ENCODE measurements at regions not wholly inside any gene's neighbourhood (a gene's known extent, or its start where the extent isn't known, plus 50 kb on each side); places are given as distances from the start of the nearest gene placed in this dataset.

GRCh38 chrX:13472975-13473374 lies 96.4 kb upstream of the EGFL6 start:
- Mint-ChIP-seq H3K9me3 (ENCODE audit: unreplicated experiment) (peaks cover 8% of the 10 kb centered on the region), H3K4me3 (ENCODE audit: unreplicated experiment) (no peak overlapping the region), H3K4me1 (ENCODE audit: low read depth, unreplicated experiment) (peaks cover 31% of the 10 kb centered on the region)

GRCh38 chrX:13471269-13471668 lies 98.1 kb upstream of the EGFL6 start:
- H3K4me3 Mint-ChIP-seq (ENCODE audit: unreplicated experiment), result peak overlapping the region; percentile 48
- peaks cover 31% of the 10 kb centered on the region for H3K4me1 Mint-ChIP-seq (ENCODE audit: low read depth, unreplicated experiment)
- H3K9me3 Mint-ChIP-seq (ENCODE audit: unreplicated experiment), result peaks cover 8% of the 10 kb centered on the region
- DNase-seq, result peak; percentile 65
- no peaks in the 10 kb centered on the region for H3K36me3 Mint-ChIP-seq (ENCODE audit: unreplicated experiment)
- peak overlapping the region; percentile 97 for H3K27ac Mint-ChIP-seq (ENCODE audit: unreplicated experiment)
- TF ChIP-seq CTCF (IDR thresholded peaks at IDR 0.05; ENCODE audit: partially characterized antibody, unreplicated experiment), result no peak
- peaks cover 2% of the 10 kb centered on the region for H3K27me3 Mint-ChIP-seq (ENCODE audit: unreplicated experiment)

More at GRCh38 chrX:13472975-13473374, 96.4 kb upstream of the EGFL6 start:
- Mint-ChIP-seq H3K27me3 (ENCODE audit: unreplicated experiment) (no peaks in the 10 kb centered on the region), H3K27ac (ENCODE audit: unreplicated experiment) (no peak overlapping the region), H3K36me3 (ENCODE audit: unreplicated experiment) (no peaks in the 10 kb centered on the region)
- no peak for TF ChIP-seq CTCF (IDR thresholded peaks at IDR 0.05; ENCODE audit: partially characterized antibody, unreplicated experiment)
- DNase-seq, result no peak

DNA sequence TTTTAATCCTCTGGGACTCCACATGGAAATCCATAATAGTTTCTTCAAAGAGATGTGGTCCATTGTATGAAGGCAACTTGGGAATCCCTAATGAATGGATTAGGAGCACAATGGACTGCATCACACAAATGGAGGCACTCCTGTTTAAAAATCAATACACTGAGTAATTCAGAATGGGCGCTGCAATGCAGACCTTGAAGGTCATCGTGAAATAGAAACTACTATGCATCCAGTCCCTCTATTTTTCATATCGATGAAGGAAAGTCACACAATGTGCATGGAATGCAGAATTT lies 98.8 kb upstream of the EGFL6 start:
- no peak for TF ChIP-seq CTCF (IDR thresholded peaks at IDR 0.05; ENCODE audit: partially characterized antibody, unreplicated experiment)
- peaks cover 31% of the 10 kb centered on the region for H3K4me1 Mint-ChIP-seq (ENCODE audit: low read depth, unreplicated experiment)
- H3K36me3 Mint-ChIP-seq (ENCODE audit: unreplicated experiment), result no peaks in the 10 kb centered on the region
- H3K4me3 Mint-ChIP-seq (ENCODE audit: unreplicated experiment), result peak overlapping the region; percentile 64
- peaks cover 9% of the 10 kb centered on the region for H3K9me3 Mint-ChIP-seq (ENCODE audit: unreplicated experiment)
- no peak for DNase-seq
- peak overlapping the region; percentile 97 for H3K27ac Mint-ChIP-seq (ENCODE audit: unreplicated experiment)
- peaks cover 2% of the 10 kb centered on the region for H3K27me3 Mint-ChIP-seq (ENCODE audit: unreplicated experiment)

DNA sequence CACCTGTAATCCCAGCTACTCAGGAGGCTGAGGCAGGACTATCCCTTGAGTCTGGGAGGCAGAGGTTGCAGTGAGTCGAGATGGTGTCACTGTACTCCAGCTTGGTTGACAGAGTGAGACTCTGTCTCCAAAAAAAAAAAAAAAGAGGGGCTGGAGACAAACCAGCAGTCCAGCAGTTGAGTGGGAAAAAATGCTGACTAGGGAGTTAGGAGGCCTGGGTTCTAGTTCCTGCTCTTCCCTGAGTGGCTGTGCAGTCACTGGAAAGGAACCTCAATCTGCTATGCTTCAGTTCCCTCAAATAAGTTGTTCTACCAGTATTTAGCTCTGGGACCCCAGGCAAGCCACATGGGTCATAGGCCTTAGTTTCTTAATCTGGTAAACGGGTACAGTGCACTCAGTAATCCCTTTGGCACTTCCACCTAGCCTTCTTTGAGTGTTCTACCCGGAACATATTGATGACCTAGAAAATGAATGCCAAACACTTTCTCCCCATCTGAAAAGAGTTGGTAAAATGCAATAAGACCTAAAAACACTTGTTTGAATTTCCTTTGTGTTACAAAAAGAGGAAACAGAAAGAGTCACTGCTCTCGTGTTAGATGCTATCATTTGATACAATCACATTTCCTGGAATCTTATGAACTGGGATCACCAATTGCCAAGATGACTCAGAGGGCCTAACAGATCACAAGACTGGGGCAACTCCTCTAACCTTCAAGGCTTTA lies 99.3 kb upstream of the EGFL6 start:
- no peak for TF ChIP-seq CTCF (IDR thresholded peaks at IDR 0.05; ENCODE audit: partially characterized antibody, unreplicated experiment)
- Mint-ChIP-seq H3K27me3 (ENCODE audit: unreplicated experiment) (peaks cover 2% of the 10 kb centered on the region), H3K4me3 (ENCODE audit: unreplicated experiment) (peak overlapping the region; percentile 64), H3K27ac (ENCODE audit: unreplicated experiment) (peak overlapping the region; percentile 97), H3K36me3 (ENCODE audit: unreplicated experiment) (no peaks in the 10 kb centered on the region), H3K4me1 (ENCODE audit: low read depth, unreplicated experiment) (peaks cover 30% of the 10 kb centered on the region), H3K9me3 (ENCODE audit: unreplicated experiment) (peaks cover 9% of the 10 kb centered on the region)
- DNase-seq, result no peak

GRCh38 chrX:13468096-13468495 lies 101.3 kb upstream of the EGFL6 start:
- no peak for DNase-seq
- no peak overlapping the region for H3K27ac Mint-ChIP-seq (ENCODE audit: unreplicated experiment)
- peaks cover 5% of the 10 kb centered on the region for H3K27me3 Mint-ChIP-seq (ENCODE audit: unreplicated experiment)
- H3K9me3 Mint-ChIP-seq (ENCODE audit: unreplicated experiment), result peaks cover 14% of the 10 kb centered on the region
- H3K36me3 Mint-ChIP-seq (ENCODE audit: unreplicated experiment), result no peaks in the 10 kb centered on the region
- peaks cover 27% of the 10 kb centered on the region for H3K4me1 Mint-ChIP-seq (ENCODE audit: low read depth, unreplicated experiment)
- no peak overlapping the region for H3K4me3 Mint-ChIP-seq (ENCODE audit: unreplicated experiment)
- TF ChIP-seq CTCF (IDR thresholded peaks at IDR 0.05; ENCODE audit: partially characterized antibody, unreplicated experiment), result no peak
